WERI-Rb-1 (cell line): ENCODE measurements at regions not wholly inside any gene's neighbourhood (a gene's known extent, or its start where the extent isn't known, plus 50 kb on each side); places are given as distances from the start of the nearest gene placed in this dataset.

Experiments used
- DNase-seq: peaks from one replicate; pipeline ENCODE4 v3.0.0-alpha.2; 2020
- H3K27ac ChIP-seq: fragments of 250-450 bp; sonication (Bioruptor Pico); 2 replicates; pipeline ENCODE4 v1.5.1; 2020; ENCODE audit warnings: mild to moderate bottlenecking, moderate library complexity
- H3K27me3 ChIP-seq: fragments of 250-450 bp; sonication (Bioruptor Pico); 2 replicates; pipeline ENCODE4 v1.5.1; 2021; ENCODE audit warnings: mild to moderate bottlenecking, low read depth, moderate library complexity; ENCODE audit not compliant: insufficient read depth, severe bottlenecking
- H3K36me3 ChIP-seq: fragments of 250-450 bp; sonication (Bioruptor Pico); 2 replicates; pipeline ENCODE4 v1.5.1; 2020; ENCODE audit warnings: mild to moderate bottlenecking, moderate library complexity
- H3K4me3 ChIP-seq: 2 replicates; pipeline ENCODE4 v1.5.1; 2011; ENCODE audit warnings: low read depth, mild to moderate bottlenecking, control low read depth, low read length
- H3K9me3 ChIP-seq: fragments of 250-450 bp; sonication (Bioruptor Pico); 2 replicates; pipeline ENCODE4 v1.5.1; 2021; ENCODE audit warnings: mild to moderate bottlenecking, moderate library complexity; ENCODE audit not compliant: severe bottlenecking
- CTCF ChIP-seq: IDR thresholded peaks from 2 replicates; pipeline ENCODE4 v1.5.1; 2011; ENCODE audit warnings: low read depth, mild to moderate bottlenecking, control low read depth, inconsistent platforms, low read length

DNA sequence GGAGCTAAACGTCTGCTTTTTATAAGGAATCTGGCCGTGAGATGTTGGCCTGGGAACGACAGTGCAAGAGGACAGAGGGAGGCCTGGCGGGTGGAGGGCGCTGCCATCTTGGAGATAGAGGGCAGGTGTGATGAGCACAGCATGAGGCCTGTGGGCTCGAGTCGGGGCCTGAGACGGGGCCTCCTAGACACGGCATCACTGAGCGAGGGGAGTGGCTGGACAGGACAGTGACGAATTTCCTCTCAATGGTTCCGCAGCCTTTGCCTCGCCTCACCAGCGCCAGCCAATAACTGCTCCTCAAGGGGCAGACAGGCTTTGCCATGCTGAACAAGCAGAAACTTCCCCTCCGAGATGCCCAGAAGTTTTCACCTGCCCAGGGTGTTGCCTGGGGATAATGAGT lies 376.7 kb downstream of the THBS2 start:
- Histone ChIP-seq H3K4me3 (no peak overlapping the region), H3K27me3 (no peaks in the 10 kb centered on the region), H3K36me3 (no peaks in the 10 kb centered on the region), H3K27ac (no peak overlapping the region), H3K9me3 (no peaks in the 10 kb centered on the region)
- TF ChIP-seq CTCF: no peak
- no peak for DNase-seq

DNA sequence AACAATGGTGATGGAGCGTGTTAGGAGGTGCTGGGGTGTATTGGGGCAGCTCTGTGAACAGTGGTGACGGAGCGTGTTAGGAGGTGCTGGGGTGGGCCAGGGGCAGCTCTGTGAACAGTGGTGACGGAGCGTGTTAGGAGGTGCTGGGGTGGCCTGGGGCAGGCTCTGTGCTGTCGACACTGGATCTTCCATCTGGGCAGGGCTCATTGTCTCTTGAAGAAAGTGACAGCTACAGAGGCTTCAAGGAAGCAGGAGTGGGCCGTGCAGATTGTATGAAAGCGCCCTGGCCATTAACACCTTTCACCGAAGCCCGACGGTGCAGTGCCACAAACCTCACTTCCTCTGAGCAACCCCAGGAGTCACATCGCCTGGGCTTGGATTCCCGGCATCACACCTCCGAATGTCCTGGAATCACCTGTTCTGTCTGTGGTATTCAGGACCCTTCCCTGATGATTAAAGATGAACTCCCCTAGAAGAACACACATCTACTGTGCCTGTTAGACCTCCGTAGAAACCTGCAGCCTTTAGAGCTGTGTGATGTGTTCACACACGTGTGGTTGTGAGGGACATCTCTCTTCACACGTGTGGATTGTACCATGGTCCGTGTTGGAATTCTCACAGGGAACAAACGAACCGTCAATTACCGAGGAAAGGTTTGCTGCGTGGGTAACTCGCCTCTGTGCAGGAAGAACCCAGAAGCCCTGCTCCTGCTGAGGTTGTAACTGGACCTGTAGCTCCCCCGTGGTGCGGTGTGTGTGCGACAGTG lies 377.7 kb downstream of the THBS2 start:
- DNase-seq: no peak
- no peak overlapping the region for H3K4me3 ChIP-seq

DNA sequence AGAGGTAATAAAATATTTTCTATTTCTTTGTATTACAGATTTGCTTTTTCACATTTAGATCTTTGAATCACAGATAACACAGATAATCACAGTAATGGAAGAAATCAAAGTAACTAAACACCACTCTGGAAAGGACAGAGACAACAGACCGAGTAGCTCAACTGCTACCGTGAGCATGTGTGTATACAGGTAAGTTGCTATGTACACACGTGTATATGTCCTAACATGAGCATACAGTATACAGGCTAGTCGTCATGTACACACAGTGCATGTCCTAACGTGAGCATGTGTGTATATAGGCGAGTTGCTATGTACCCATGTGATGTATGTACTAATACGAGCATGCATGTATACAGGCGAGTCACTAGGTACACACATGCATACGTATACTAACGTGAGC lies 379.0 kb downstream of the THBS2 start:
- Histone ChIP-seq H3K27ac (no peak overlapping the region), H3K36me3 (no peaks in the 10 kb centered on the region), H3K4me3 (no peak overlapping the region), H3K9me3 (no peaks in the 10 kb centered on the region), H3K27me3 (no peaks in the 10 kb centered on the region)
- TF ChIP-seq CTCF: no peak
- no peak for DNase-seq

More for the DNA sequence above, 377.7 kb downstream of the THBS2 start:
- no peaks in the 10 kb centered on the region for H3K36me3 ChIP-seq
- no peaks in the 10 kb centered on the region for H3K27me3 ChIP-seq
- H3K9me3 ChIP-seq: no peaks in the 10 kb centered on the region
- TF ChIP-seq CTCF: no peak
- H3K27ac ChIP-seq: no peak overlapping the region

- Histone ChIP-seq H3K27me3 (no peaks in the 10 kb centered on the region), H3K36me3 (no peaks in the 10 kb centered on the region), H3K27ac (no peak overlapping the region), H3K4me3 (no peak overlapping the region), H3K9me3 (no peaks in the 10 kb centered on the region)
- TF ChIP-seq CTCF: no peak
- no peak for DNase-seq
Measured at GRCh38 chr6:168873278-168874190, 380.1 kb downstream of the THBS2 start.

- no peak overlapping the region for H3K4me3 ChIP-seq
- DNase-seq: no peak
Measured at GRCh38 chr6:168871642-168872315, 381.9 kb downstream of the THBS2 start.

More at GRCh38 chr6:168871642-168872315, 381.9 kb downstream of the THBS2 start:
- no peaks in the 10 kb centered on the region for H3K36me3 ChIP-seq
- H3K27ac ChIP-seq: no peak overlapping the region
- H3K27me3 ChIP-seq: no peaks in the 10 kb centered on the region
- TF ChIP-seq CTCF: no peak
- H3K9me3 ChIP-seq: no peaks in the 10 kb centered on the region
